AG09319 (cell line): ENCODE measurements at regions not wholly inside any gene's neighbourhood (a gene's known extent, or its start where the extent isn't known, plus 50 kb on each side); places are given as distances from the start of the nearest gene placed in this dataset.

Source experiments
- DNase-seq: peaks from one replicate; pipeline ENCODE4 v3.0.0-alpha.2; 2010; ENCODE audit warnings: low read depth; ENCODE audit errors: extremely low read depth
- CTCF ChIP-seq: IDR thresholded peaks from 2 replicates; pipeline ENCODE4 v1.5.1; 2011; ENCODE audit warnings: low read depth, mild to moderate bottlenecking, inconsistent platforms, low read length, moderate library complexity

- DNase-seq, result no peak
- TF ChIP-seq CTCF, result no peak
Measured at GRCh38 chr9:75410405-75410804, 322.1 kb downstream of the OSTF1 start.

GRCh38 chr9:75414371-75415160 lies 326.3 kb downstream of the OSTF1 start:
- no peak for DNase-seq
- TF ChIP-seq CTCF, result no peak

- no peak for TF ChIP-seq CTCF
- no peak for DNase-seq
Measured at GRCh38 chr9:75417471-75417870, 329.2 kb downstream of the OSTF1 start.

- DNase-seq, result no peak
- no peak for TF ChIP-seq CTCF
Measured at GRCh38 chr9:75418518-75418917, 330.2 kb downstream of the OSTF1 start.

GRCh38 chr9:75422944-75423522 lies 334.7 kb downstream of the OSTF1 start:
- TF ChIP-seq CTCF, result no peak
- DNase-seq, result no peak

- DNase-seq, result no peak
- TF ChIP-seq CTCF, result no peak
Measured at GRCh38 chr9:75429531-75430475, 341.5 kb downstream of the OSTF1 start.
